Skeletal muscle cell (primary cell): ENCODE measurements at regions not wholly inside any gene's neighbourhood (a gene's known extent, or its start where the extent isn't known, plus 50 kb on each side); places are given as distances from the start of the nearest gene placed in this dataset.
"Not testable (repeated sequence)": the region's sequence is repeated elsewhere in the genome, so short reads cannot be mapped to it uniquely, and the experiment has no call there.

ENCODE experiments used
- DNase-seq: peaks from one replicate; pipeline ENCODE4 v3.0.0-alpha.2; 2010; ENCODE audit warnings: low read depth
- H3K4me3 ChIP-seq: 2 replicates; pipeline ENCODE4 v1.5.1; 2011; ENCODE audit warnings: low read depth, mild to moderate bottlenecking, control low read depth, low read length, moderate library complexity

GRCh38 chr16:8459085-8459733, 131.1 kb downstream of the TMEM114 start:
- no peak for DNase-seq
- H3K4me3 ChIP-seq = no peak overlapping the region

GRCh38 chr16:8458481-8459046, 131.7 kb downstream of the TMEM114 start:
- H3K4me3 ChIP-seq = no peak overlapping the region
- no peak for DNase-seq

GRCh38 chr16:8453359-8453758, 137.0 kb downstream of the TMEM114 start:
- no peak overlapping the region for H3K4me3 ChIP-seq
- DNase-seq = no peak

- H3K4me3 ChIP-seq = no peak overlapping the region
- DNase-seq = no peak
Measured at GRCh38 chr16:8452941-8453340, 137.4 kb downstream of the TMEM114 start.

- no peak overlapping the region for H3K4me3 ChIP-seq
- no peak for DNase-seq
Measured at GRCh38 chr16:8436931-8437330, 153.4 kb downstream of the TMEM114 start.

GRCh38 chr16:8431783-8432182, 158.5 kb downstream of the TMEM114 start:
- no peak overlapping the region for H3K4me3 ChIP-seq

GRCh38 chr16:8430401-8430800, 159.9 kb downstream of the TMEM114 start:
- no peak for DNase-seq
- no peak overlapping the region for H3K4me3 ChIP-seq

More at GRCh38 chr16:8431783-8432182, 158.5 kb downstream of the TMEM114 start:
- DNase-seq = no peak

- H3K4me3 ChIP-seq = no peak overlapping the region
- no peak for DNase-seq
Measured at GRCh38 chr16:8426569-8426968, 163.7 kb downstream of the TMEM114 start.

- no peak for DNase-seq
- H3K4me3 ChIP-seq = no peak overlapping the region
Measured at GRCh38 chr16:8417145-8417544, 173.2 kb downstream of the TMEM114 start.

- no peak overlapping the region for H3K4me3 ChIP-seq
- no peak for DNase-seq
Measured at GRCh38 chr16:8408855-8409567, 181.3 kb downstream of the TMEM114 start.

- DNase-seq = no peak
- H3K4me3 ChIP-seq = no peak overlapping the region
Measured at GRCh38 chr16:8407351-8407750, 183.0 kb downstream of the TMEM114 start.

- H3K4me3 ChIP-seq = no peak overlapping the region
- no peak for DNase-seq
Measured at GRCh38 chr16:8403978-8404749, 186.1 kb downstream of the TMEM114 start.

- no peak overlapping the region for H3K4me3 ChIP-seq
- DNase-seq = no peak
Measured at GRCh38 chr16:8402981-8403843, 187.1 kb downstream of the TMEM114 start.

GRCh38 chr16:8400683-8401082, 189.6 kb downstream of the TMEM114 start:
- not testable (repeated sequence) for DNase-seq, H3K4me3 ChIP-seq

GRCh38 chr16:8398548-8398947, 191.8 kb downstream of the TMEM114 start:
- DNase-seq = no peak
- H3K4me3 ChIP-seq = no peak overlapping the region

GRCh38 chr16:8397223-8397622, 193.1 kb downstream of the TMEM114 start:
- no peak for DNase-seq
- no peak overlapping the region for H3K4me3 ChIP-seq

- no peak overlapping the region for H3K4me3 ChIP-seq
- DNase-seq = no peak
Measured at GRCh38 chr16:8396463-8396862, 193.8 kb downstream of the TMEM114 start.

GRCh38 chr16:8391257-8391656, 199.1 kb downstream of the TMEM114 start:
- no peak for DNase-seq
- no peak overlapping the region for H3K4me3 ChIP-seq

- H3K4me3 ChIP-seq = no peak overlapping the region
- DNase-seq = no peak
Measured at GRCh38 chr16:8388684-8389083, 201.6 kb downstream of the TMEM114 start.
